IPS DF 19.7 (cell line): ENCODE measurements at regions not wholly inside any gene's neighbourhood (a gene's known extent, or its start where the extent isn't known, plus 50 kb on each side); places are given as distances from the start of the nearest gene placed in this dataset.

Source experiments
- DNase-seq: peaks from one replicate; pipeline ENCODE4 v3.0.0-alpha.2; 2013; ENCODE audit warnings: low read depth, low spot score

GRCh38 chr12:94031763-94032162, 116.6 kb upstream of the PLXNC1 start:
- no peak for DNase-seq

DNA sequence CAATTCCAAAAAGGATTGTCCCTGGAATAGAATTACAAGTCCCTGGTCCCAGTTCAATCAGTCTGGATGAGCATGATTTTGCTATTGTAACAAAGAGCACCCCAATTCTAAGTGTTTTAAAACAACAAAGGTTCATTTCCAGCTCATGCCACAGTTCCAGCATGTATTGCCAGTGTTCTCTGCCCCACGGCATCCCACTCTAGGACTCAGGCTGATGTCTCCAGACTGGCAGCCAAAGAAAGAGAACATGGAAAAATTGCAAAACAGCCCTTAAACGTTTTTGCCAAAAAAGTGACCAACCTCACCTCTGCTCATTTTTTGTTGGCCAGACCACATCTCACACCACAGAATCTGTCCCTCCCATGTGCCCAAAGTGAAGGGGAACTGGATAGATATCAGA, 116.0 kb upstream of the PLXNC1 start:
- DNase-seq = no peak

DNA sequence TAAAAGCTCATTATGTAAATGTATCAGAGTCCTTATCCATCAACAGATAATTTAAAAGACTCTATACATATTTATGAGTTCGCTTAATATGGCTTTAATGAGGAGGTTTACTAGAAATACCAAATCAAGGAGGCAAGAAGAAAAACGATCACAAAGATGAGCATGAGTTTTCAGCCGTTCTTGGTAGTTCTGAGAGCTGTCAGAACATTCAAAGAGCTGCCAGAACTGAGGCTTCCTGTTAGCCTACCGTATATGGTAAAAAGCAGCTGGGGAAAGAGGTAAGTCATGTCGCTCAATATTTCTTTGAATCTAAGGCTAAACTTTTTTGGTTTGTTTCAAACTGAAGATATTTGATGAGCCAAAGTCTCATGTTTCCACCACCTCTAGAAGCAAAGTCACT, 115.3 kb upstream of the PLXNC1 start:
- DNase-seq = no peak

GRCh38 chr12:94033784-94034183, 114.6 kb upstream of the PLXNC1 start:
- no peak for DNase-seq

GRCh38 chr12:94037444-94037843, 110.9 kb upstream of the PLXNC1 start:
- no peak for DNase-seq

DNA sequence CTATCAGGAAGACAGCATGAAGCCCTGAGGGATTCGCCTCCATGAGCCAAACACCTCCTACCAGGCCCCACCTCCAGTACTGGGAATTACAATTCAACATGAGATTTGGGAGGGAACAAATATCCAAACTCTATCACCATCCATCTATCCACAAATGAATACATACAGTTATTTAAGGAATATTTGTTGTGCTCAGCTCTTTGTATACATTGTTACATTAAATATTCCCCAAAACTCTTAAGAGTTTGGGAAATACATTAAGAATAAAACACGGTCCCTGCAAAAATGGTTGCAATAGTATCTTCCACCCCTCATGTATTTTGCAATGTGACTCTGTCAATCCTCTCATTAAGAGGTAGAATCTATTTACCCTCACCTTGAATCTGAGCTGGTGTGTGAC, 109.8 kb upstream of the PLXNC1 start:
- no peak for DNase-seq

GRCh38 chr12:94039199-94039840, 109.1 kb upstream of the PLXNC1 start:
- DNase-seq = no peak

DNA sequence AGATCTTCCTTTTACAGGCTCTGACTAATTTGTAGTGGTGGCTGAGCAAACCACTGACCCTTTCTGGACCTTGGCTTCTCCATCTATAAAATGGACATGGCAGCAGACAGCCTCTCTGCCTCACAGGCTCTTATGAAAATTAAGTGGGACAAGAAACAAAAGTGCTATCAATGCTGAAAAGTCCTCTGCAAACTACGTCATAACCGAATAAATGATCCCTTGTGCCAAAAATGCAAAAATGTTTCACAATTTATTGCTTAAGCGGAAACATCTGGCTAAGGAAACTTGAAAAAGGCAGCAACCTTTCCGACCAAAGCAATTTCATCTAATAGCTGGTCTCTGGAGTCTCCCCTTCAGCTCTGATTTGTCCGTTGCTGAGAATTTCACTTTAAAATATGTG, 108.5 kb upstream of the PLXNC1 start:
- DNase-seq = no peak

DNA sequence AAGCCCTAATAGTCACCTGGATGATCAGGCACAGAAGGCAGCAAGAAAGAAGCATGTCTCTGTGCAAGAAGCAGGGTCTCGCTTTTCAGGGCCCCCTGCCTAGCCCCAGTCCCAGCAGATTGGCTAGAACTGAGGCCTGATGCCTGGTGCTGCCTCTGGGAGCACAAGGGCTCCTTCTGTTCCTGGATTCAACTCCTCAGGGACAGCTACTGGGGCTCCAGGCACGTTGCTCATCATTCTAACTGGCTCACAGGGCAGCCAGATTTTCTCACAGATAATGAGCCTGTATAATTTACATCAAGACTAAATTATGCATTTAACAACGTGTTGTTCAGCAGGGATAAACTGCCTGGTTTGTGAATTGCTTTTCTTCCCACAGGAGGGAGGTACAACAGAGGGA, 106.5 kb upstream of the PLXNC1 start:
- no peak for DNase-seq

DNA sequence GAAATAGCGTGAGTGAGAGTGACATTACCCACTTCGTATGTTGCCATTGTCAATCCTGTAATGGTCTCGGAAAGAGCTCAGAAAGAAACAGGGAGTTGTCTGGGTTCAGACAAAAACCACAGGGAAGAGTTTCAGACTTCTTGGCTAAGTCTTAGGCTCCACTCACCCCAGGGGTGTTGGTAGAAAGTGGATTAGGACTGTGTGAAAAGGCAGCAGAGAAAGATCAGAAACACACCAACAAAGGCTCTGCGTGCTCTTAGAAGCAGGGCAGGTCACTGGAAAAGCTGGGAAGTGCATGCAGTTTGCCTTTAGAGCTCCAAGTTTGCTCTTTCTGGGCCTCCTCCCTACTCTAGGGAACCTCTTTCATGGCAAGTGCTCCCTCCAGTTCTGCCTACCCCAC, 106.1 kb upstream of the PLXNC1 start:
- DNase-seq = no peak

GRCh38 chr12:94046626-94047410, 101.6 kb upstream of the PLXNC1 start:
- DNase-seq = no peak

- no peak for DNase-seq
These were observed 100.4 kb upstream of the PLXNC1 start for GRCh38 chr12:94047781-94048567.

DNA sequence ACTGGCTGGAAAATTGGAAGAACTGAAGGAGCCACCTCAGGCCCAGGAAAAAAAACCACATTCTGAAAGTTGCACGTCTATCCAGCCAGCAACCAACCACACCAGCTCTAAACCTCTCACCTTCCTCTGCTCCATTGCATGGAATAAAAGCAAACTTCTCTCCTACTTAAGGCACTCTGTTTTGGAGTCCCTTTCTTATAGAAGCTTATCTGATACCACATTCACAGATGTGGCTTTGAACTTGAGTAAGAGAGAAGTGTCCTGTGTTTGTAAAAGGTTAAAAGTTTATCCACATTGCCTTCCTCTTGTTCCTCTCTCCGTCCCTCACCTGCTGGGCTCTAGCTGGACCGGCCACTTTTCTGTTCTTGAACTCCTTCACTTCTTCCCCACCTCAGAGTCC, 99.6 kb upstream of the PLXNC1 start:
- DNase-seq = no peak

GRCh38 chr12:94049718-94050117, 98.7 kb upstream of the PLXNC1 start:
- no peak for DNase-seq

GRCh38 chr12:94053676-94054075, 94.7 kb upstream of the PLXNC1 start:
- no peak for DNase-seq

- no peak for DNase-seq
These were observed 92.8 kb upstream of the PLXNC1 start for GRCh38 chr12:94055528-94055927.

GRCh38 chr12:94056419-94057158, 91.8 kb upstream of the PLXNC1 start:
- no peak for DNase-seq

- no peak for DNase-seq
These were observed 90.9 kb upstream of the PLXNC1 start for GRCh38 chr12:94057262-94058151.

- DNase-seq = no peak
These were observed 88.7 kb upstream of the PLXNC1 start for GRCh38 chr12:94059394-94060368.

DNA sequence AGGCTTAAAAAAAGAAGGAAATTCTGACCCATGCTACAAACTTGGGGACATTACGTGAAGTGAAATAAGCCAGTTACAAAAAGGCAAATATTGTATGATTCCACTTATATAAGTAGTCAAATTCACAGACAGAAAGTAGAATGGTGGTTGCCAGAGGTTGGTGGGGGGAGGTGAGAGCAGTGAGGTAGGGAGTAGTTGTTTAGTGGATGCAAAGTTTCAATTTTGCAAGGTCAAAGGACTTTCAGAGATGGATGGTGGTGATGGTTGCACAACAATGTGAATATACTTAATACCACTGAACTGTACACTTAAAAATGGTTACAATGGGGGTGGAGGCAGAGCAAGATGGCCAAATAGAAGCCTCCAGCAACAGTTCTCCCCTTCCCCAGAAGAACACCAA, 86.2 kb upstream of the PLXNC1 start:
- no peak for DNase-seq
